ENCODE measurements at regions not wholly inside any gene's neighbourhood (a gene's known extent, or its start where the extent isn't known, plus 50 kb on each side); places are given as distances from the start of the nearest gene placed in this dataset.

DNA sequence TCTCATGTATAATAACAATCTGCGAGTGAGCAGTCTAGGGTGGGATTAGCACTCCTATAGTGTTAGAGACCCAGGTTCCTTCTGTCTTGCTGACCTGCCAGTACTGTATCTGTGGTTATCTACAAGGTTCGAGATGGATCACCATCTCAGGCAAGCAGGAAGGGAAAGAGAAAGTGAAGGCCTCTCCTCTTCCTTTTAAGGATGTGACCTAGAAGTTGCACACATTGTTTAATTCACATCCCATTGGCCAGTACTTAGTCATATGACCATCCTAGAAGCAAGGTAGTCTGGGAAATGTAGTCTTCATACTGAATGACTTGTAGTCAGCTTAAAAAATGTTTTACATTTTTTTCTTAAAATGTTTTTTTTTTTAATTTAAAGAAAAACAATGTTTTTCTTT, 168.6 kb downstream of the CARTPT start:
- TF ChIP-seq POLR2A (IDR thresholded peaks at IDR 0.05) (no peak), CTCF (IDR thresholded peaks at IDR 0.05) (no peak)
